HepG2 (cell line): ENCODE measurements at regions not wholly inside any gene's neighbourhood (a gene's known extent, or its start where the extent isn't known, plus 50 kb on each side); places are given as distances from the start of the nearest gene placed in this dataset.
A peak's percentile ranks its signal among the peaks of the same experiment; 100 is the strongest.

Experiments used
- HMG20B ChIP-seq: conservative IDR thresholded peaks from 2 replicates; pipeline ENCODE4 v1.6.1; 2016; ENCODE audit warnings: missing genetic modification reagents, missing compliant biosample characterization
- MATR3 ChIP-seq: sonication (generic); formaldehyde crosslinking; IDR thresholded peaks from 2 replicates; pipeline ENCODE4 v1.4.0; 2020; ENCODE audit warnings: missing genetic modification reagents
- NRL ChIP-seq: sonication (generic); formaldehyde crosslinking; IDR thresholded peaks from 2 replicates; pipeline ENCODE4 v1.5.0; 2020; ENCODE audit warnings: missing genetic modification reagents, mild to moderate bottlenecking, moderate library complexity, borderline replicate concordance
- ZNF781 ChIP-seq: sonication (generic); formaldehyde crosslinking; IDR thresholded peaks from 2 replicates; pipeline ENCODE4 v1.5.1; 2020; ENCODE audit warnings: borderline replicate concordance, mild to moderate bottlenecking, missing genetic modification reagents; ENCODE audit errors: not compliant biosample characterization
- TF ChIP-seq, protein P1 (sequence below): sonication (generic); formaldehyde crosslinking; IDR thresholded peaks from 2 replicates; pipeline ENCODE4 v1.4.0; 2020; ENCODE audit warnings: missing genetic modification reagents, borderline replicate concordance
- TF ChIP-seq, protein P2 (sequence below), 2 experiments: sonication (generic) in 1 of 2; formaldehyde crosslinking in 1 of 2; IDR thresholded peaks; 2 replicates each; pipeline versions ENCODE4 v1.6.1 to v1.9.0; 2014 to 2022; ENCODE audit warnings: antibody characterized with exemption in 1 of 2, borderline replicate concordance in 1 of 2, inconsistent platforms in 1 of 2, low read depth in 1 of 2, missing genetic modification reagents in 1 of 2
- TF ChIP-seq, protein P3 (sequence below): sonication (generic); formaldehyde crosslinking; IDR thresholded peaks from 2 replicates; pipeline ENCODE4 v1.5.0; 2020; ENCODE audit warnings: mild to moderate bottlenecking, low read depth, missing genetic modification reagents, borderline replicate concordance
- TF ChIP-seq, protein P4 (sequence below): sonication (generic); formaldehyde crosslinking; IDR thresholded peaks from 2 replicates; pipeline ENCODE4 v1.5.1; 2020; ENCODE audit warnings: missing genetic modification reagents, mild to moderate bottlenecking, borderline replicate concordance

DNA sequence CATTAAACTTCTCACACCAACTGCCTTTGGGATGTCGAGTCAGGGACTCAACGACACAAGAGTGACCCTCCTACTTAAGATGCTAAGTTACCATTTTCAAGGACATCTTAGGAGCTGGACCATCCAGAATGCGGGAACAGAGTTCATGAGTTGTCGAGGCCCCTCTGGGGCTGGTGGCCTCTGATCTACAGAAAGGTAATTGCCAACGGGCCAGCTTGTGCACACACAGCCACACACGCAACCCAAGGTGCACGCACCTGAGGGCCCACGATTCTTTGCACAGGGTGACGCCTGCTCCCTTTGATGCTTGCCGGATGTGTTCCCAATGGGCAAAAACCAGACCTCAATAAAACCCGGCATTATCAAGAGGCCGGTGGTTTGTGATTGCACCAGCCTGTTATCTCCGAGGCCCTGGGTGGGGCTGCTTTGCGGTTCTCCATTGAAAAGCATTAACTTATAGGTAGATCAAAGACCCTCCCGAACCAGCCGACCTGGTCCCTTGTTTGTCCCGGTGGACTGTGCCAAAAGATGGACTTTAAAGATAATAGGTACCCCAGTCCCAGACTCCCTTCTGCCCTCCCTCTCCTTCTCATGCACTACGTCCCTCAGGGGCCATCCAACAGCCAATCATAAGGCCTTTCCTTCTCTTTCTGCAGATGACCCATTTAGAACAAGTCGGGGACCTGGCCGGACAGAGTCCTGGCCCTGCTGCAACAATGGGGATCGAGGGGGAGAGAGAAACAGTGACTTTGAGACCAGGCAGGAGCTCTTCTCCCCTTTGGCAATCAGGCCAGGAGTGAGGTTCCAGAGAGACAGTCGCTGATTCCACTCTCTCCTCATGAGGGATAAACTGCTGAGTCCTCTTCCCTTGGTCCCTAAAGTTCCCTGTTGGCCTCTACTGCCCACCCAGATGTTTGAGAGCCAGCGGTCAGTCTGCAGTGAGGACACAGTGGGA is 292.5 kb downstream of the SOX9 start (continued):
- TF ChIP-seq, protein P1, sequence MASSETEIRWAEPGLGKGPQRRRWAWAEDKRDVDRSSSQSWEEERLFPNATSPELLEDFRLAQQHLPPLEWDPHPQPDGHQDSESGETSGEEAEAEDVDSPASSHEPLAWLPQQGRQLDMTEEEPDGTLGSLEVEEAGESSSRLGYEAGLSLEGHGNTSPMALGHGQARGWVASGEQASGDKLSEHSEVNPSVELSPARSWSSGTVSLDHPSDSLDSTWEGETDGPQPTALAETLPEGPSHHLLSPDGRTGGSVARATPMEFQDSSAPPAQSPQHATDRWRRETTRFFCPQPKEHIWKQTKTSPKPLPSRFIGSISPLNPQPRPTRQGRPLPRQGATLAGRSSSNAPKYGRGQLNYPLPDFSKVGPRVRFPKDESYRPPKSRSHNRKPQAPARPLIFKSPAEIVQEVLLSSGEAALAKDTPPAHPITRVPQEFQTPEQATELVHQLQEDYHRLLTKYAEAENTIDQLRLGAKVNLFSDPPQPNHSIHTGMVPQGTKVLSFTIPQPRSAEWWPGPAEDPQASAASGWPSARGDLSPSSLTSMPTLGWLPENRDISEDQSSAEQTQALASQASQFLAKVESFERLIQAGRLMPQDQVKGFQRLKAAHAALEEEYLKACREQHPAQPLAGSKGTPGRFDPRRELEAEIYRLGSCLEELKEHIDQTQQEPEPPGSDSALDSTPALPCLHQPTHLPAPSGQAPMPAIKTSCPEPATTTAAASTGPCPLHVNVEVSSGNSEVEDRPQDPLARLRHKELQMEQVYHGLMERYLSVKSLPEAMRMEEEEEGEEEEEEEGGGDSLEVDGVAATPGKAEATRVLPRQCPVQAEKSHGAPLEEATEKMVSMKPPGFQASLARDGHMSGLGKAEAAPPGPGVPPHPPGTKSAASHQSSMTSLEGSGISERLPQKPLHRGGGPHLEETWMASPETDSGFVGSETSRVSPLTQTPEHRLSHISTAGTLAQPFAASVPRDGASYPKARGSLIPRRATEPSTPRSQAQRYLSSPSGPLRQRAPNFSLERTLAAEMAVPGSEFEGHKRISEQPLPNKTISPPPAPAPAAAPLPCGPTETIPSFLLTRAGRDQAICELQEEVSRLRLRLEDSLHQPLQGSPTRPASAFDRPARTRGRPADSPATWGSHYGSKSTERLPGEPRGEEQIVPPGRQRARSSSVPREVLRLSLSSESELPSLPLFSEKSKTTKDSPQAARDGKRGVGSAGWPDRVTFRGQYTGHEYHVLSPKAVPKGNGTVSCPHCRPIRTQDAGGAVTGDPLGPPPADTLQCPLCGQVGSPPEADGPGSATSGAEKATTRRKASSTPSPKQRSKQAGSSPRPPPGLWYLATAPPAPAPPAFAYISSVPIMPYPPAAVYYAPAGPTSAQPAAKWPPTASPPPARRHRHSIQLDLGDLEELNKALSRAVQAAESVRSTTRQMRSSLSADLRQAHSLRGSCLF = peak; percentile 50; the same call in 1 of the 2 replicates
- peak; percentile 93 for TF ChIP-seq HMG20B (CRISPR knock-in tag)
- TF ChIP-seq, protein P2, sequence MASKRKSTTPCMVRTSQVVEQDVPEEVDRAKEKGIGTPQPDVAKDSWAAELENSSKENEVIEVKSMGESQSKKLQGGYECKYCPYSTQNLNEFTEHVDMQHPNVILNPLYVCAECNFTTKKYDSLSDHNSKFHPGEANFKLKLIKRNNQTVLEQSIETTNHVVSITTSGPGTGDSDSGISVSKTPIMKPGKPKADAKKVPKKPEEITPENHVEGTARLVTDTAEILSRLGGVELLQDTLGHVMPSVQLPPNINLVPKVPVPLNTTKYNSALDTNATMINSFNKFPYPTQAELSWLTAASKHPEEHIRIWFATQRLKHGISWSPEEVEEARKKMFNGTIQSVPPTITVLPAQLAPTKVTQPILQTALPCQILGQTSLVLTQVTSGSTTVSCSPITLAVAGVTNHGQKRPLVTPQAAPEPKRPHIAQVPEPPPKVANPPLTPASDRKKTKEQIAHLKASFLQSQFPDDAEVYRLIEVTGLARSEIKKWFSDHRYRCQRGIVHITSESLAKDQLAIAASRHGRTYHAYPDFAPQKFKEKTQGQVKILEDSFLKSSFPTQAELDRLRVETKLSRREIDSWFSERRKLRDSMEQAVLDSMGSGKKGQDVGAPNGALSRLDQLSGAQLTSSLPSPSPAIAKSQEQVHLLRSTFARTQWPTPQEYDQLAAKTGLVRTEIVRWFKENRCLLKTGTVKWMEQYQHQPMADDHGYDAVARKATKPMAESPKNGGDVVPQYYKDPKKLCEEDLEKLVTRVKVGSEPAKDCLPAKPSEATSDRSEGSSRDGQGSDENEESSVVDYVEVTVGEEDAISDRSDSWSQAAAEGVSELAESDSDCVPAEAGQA (IDR thresholded peaks at IDR 0.05; ENCODE audit: low read depth) = peak; percentile 53; the same call in 1 of the 2 replicates
- TF ChIP-seq, protein P2 (CRISPR knock-in tag; IDR thresholded peaks at IDR 0.05; ENCODE audit: borderline replicate concordance) = peak; percentile 79; the same call in 1 of the 2 replicates
- no peak for TF ChIP-seq MATR3 (CRISPR knock-in tag)
- TF ChIP-seq NRL (CRISPR knock-in tag) = peak; percentile 61; the same call in 1 of the 2 replicates
- TF ChIP-seq ZNF781 (CRISPR knock-in tag) = peak; percentile 78
- TF ChIP-seq, protein P3, sequence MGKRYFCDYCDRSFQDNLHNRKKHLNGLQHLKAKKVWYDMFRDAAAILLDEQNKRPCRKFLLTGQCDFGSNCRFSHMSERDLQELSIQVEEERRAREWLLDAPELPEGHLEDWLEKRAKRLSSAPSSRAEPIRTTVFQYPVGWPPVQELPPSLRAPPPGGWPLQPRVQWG (CRISPR knock-in tag) = no peak
- TF ChIP-seq, protein P4, sequence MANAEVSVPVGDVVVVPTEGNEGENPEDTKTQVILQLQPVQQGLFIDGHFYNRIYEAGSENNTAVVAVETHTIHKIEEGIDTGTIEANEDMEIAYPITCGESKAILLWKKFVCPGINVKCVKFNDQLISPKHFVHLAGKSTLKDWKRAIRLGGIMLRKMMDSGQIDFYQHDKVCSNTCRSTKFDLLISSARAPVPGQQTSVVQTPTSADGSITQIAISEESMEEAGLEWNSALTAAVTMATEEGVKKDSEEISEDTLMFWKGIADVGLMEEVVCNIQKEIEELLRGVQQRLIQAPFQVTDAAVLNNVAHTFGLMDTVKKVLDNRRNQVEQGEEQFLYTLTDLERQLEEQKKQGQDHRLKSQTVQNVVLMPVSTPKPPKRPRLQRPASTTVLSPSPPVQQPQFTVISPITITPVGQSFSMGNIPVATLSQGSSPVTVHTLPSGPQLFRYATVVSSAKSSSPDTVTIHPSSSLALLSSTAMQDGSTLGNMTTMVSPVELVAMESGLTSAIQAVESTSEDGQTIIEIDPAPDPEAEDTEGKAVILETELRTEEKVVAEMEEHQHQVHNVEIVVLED (CRISPR knock-in tag) = peak; percentile 73
